ENCODE measurements at regions not wholly inside any gene's neighbourhood (a gene's known extent, or its start where the extent isn't known, plus 50 kb on each side); places are given as distances from the start of the nearest gene placed in this dataset.

GRCh38 chr14:71625891-71626701, 306.1 kb upstream of the RGS6 start:
- no CpG with 5 or more reads among the region's 6 CpGs for WGBS (ENCODE audit: extremely low coverage, insufficient read length, low lambda C conversion rate)
- Histone ChIP-seq H3K79me2 (ENCODE audit: insufficient read depth, low read length) (no peaks in the 10 kb centered on the region), H2BK20ac (ENCODE audit: low read depth, low read length, poor library complexity, severe bottlenecking) (no peak overlapping the region), H3K27ac (ENCODE audit: insufficient read length, low read depth, low read length) (no peak overlapping the region), H3K23me2 (ENCODE audit: insufficient read length, low read depth, low read length, poor library complexity, severe bottlenecking) (no peaks in the 10 kb centered on the region), H2BK5ac (ENCODE audit: insufficient read length, low read length) (no peak overlapping the region), H3K56ac (ENCODE audit: insufficient read length, low read depth, low read length) (no peak overlapping the region), H2BK15ac (ENCODE audit: low read depth, low read length) (no peak overlapping the region), H3K23ac (ENCODE audit: insufficient read length, low read depth, low read length) (no peak overlapping the region), H4K8ac (replicated peaks; ENCODE audit: insufficient read length, low read depth, low read length) (no peak overlapping the region), H2BK12ac (ENCODE audit: insufficient read length, low read depth, low read length) (no peak overlapping the region), H4K91ac (ENCODE audit: insufficient read length, low read depth, low read length) (no peak overlapping the region), H4K5ac (ENCODE audit: insufficient read length, low read depth, low read length) (no peak overlapping the region), H2BK120ac (ENCODE audit: low read depth, low read length, poor library complexity, severe bottlenecking) (no peak overlapping the region), H3K4me1 (ENCODE audit: insufficient read depth, low read length) (no peaks in the 10 kb centered on the region), H4K20me1 (ENCODE audit: control insufficient read depth, insufficient read depth, insufficient read length) (no peaks in the 10 kb centered on the region), H3K4ac (ENCODE audit: low read depth, low read length) (no peak overlapping the region), H3K79me1 (ENCODE audit: insufficient read depth, low read depth, low read length, poor library complexity, severe bottlenecking) (no peaks in the 10 kb centered on the region), H2AK5ac (ENCODE audit: insufficient read length, low read length) (no peak overlapping the region), H3K4me2 (ENCODE audit: insufficient read depth, insufficient read length, low read length) (no peak overlapping the region), H3T11ph (ENCODE audit: low read length) (no peak overlapping the region), H2AFZ (ENCODE audit: low read length) (no peak overlapping the region), H3K18ac (ENCODE audit: insufficient read length, low read depth, low read length) (no peak overlapping the region), H3K27me3 (ENCODE audit: insufficient read depth, low read length) (no peaks in the 10 kb centered on the region), H3K9ac (ENCODE audit: extremely low read depth, insufficient read length, low read length) (no peak overlapping the region), H3K9me3 (ENCODE audit: control insufficient read depth, low read depth, low read length) (no peaks in the 10 kb centered on the region), H3K14ac (ENCODE audit: insufficient read depth, low read length) (no peak overlapping the region)
- Mint-ChIP-seq H3K4me3 (no peak overlapping the region), H3K4me1 (peaks cover 5% of the 10 kb centered on the region in 2 experiments), H3K27ac (no peak overlapping the region), H3K9me3 (0 out of 5 replicates have a peak, but pooled peaks cover 0 to 3% of the 10 kb centered on the region in 2 experiments), H3K27me3 (ENCODE audit: low read depth) (no peaks in the 10 kb centered on the region), H3K36me3 (ENCODE audit: insufficient read depth in 1 of 3, low read depth in 3 of 3) (peaks cover 0 to 27% (median 18%) of the 10 kb centered on the region in 3 experiments; a peak in 5 of 7 replicates)
- no peak for TF ChIP-seq CTCF (conservative IDR thresholded peaks at IDR 0.05)
- DNase-seq: no peak
